GM18520 (cell line): ENCODE measurements at regions not wholly inside any gene's neighbourhood (a gene's known extent, or its start where the extent isn't known, plus 50 kb on each side); places are given as distances from the start of the nearest gene placed in this dataset.

Experiments used
- ATAC-seq: cut with Tn5 transposase; IDR thresholded peaks from one replicate; pipeline ENCODE4 v1.9.1; 2021; ENCODE audit not compliant: unreplicated experiment

DNA sequence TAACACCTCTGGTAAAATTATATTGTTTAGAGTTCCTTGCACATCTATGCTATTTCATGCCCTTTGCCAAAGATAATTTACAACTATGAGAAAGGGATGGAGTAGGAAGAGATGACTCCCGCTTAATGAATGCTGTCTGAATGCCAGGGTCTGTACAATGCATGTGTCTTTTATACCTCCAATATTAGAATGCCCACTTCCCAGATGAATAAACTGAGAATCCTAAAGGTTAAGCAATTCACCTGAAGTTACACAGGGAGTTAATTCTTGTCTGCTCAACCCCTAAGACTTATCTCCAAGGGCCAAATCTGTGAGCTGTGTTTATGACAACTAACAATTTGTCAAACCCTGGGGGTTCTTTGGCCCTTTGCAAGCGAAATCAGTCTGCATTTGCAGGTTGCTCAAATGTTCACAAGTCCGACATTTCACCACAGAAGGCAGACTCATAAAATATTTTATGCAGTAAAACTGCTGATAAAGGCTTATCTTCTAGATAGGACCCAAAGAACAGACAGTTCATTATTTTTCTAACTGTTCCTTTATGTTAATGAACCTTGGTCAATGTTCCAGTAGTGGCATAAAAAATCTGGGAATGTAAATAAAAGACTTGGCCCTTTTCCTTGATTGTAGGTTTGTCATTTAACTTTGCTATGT is 50.2 kb upstream of the ATP1A1 start:
- no peak for ATAC-seq
